ENCODE measurements at regions not wholly inside any gene's neighbourhood (a gene's known extent, or its start where the extent isn't known, plus 50 kb on each side); places are given as distances from the start of the nearest gene placed in this dataset.
"Not testable (repeated sequence)": the region's sequence is repeated elsewhere in the genome, so short reads cannot be mapped to it uniquely, and the experiment has no call there.

- no peak for DNase-seq (ENCODE audit: low read depth in 4 of 4, low spot score in 2 of 4)
These were observed 99.0 kb downstream of the AREG start for GRCh38 chr4:74543983-74544382.

- no peak for DNase-seq (ENCODE audit: low read depth in 4 of 4, low spot score in 2 of 4)
These were observed 99.9 kb downstream of the AREG start for GRCh38 chr4:74544655-74545361.

- no peak for DNase-seq (ENCODE audit: low read depth in 4 of 4, low spot score in 2 of 4)
These were observed 100.5 kb downstream of the AREG start for GRCh38 chr4:74545448-74545847.

GRCh38 chr4:74546057-74546456 lies 101.1 kb downstream of the AREG start:
- DNase-seq (ENCODE audit: low read depth in 4 of 4, low spot score in 2 of 4): no peak

GRCh38 chr4:74547042-74547441 lies 102.1 kb downstream of the AREG start:
- DNase-seq (ENCODE audit: low read depth in 4 of 4, low spot score in 2 of 4): no peak

- no peak for DNase-seq (ENCODE audit: low read depth in 4 of 4, low spot score in 2 of 4)
These were observed 103.6 kb downstream of the AREG start for GRCh38 chr4:74548561-74548960.

GRCh38 chr4:74549936-74550335 lies 105.0 kb downstream of the AREG start:
- no peak for DNase-seq (ENCODE audit: low read depth in 4 of 4, low spot score in 2 of 4)

GRCh38 chr4:74555231-74555630 lies 110.3 kb downstream of the AREG start:
- no peak for DNase-seq (ENCODE audit: low read depth in 4 of 4, low spot score in 2 of 4)

- DNase-seq (ENCODE audit: low read depth in 4 of 4, low spot score in 2 of 4): no peak
These were observed 110.9 kb downstream of the AREG start for GRCh38 chr4:74555843-74556242.

- DNase-seq (ENCODE audit: low read depth in 4 of 4, low spot score in 2 of 4): no peak
These were observed 114.9 kb downstream of the AREG start for GRCh38 chr4:74559853-74560252.

GRCh38 chr4:74567981-74568380 lies 123.0 kb downstream of the AREG start:
- no peak for DNase-seq (ENCODE audit: low read depth in 4 of 4, low spot score in 2 of 4)

GRCh38 chr4:74570095-74570494 lies 125.2 kb downstream of the AREG start:
- no peak for DNase-seq (ENCODE audit: low read depth in 4 of 4, low spot score in 2 of 4)

GRCh38 chr4:74578329-74578728 lies 133.4 kb downstream of the AREG start:
- DNase-seq (ENCODE audit: low read depth in 4 of 4, low spot score in 2 of 4): no peak

- DNase-seq (ENCODE audit: low read depth in 4 of 4, low spot score in 2 of 4): not testable (repeated sequence)
These were observed 133.9 kb downstream of the AREG start for GRCh38 chr4:74578865-74579264.

GRCh38 chr4:74583089-74583700 lies 138.3 kb downstream of the AREG start:
- DNase-seq (ENCODE audit: low read depth in 4 of 4, low spot score in 2 of 4): no peak

GRCh38 chr4:74583757-74584156 lies 138.8 kb downstream of the AREG start:
- no peak for DNase-seq (ENCODE audit: low read depth in 4 of 4, low spot score in 2 of 4)

- DNase-seq (ENCODE audit: low read depth in 4 of 4, low spot score in 2 of 4): no peak
These were observed 143.4 kb downstream of the AREG start for GRCh38 chr4:74588350-74588749.

GRCh38 chr4:74590476-74590875 lies 145.5 kb downstream of the AREG start:
- DNase-seq (ENCODE audit: low read depth in 4 of 4, low spot score in 2 of 4): no peak

GRCh38 chr4:74598611-74599325 lies 153.8 kb downstream of the AREG start:
- no peak for DNase-seq (ENCODE audit: low read depth in 4 of 4, low spot score in 2 of 4)

GRCh38 chr4:74603186-74603585 lies 158.2 kb downstream of the AREG start:
- no peak for DNase-seq (ENCODE audit: low read depth in 4 of 4, low spot score in 2 of 4)

- DNase-seq (ENCODE audit: low read depth in 4 of 4, low spot score in 2 of 4): no peak
These were observed 163.4 kb downstream of the AREG start for GRCh38 chr4:74608151-74608949.
